ENCODE measurements at regions not wholly inside any gene's neighbourhood (a gene's known extent, or its start where the extent isn't known, plus 50 kb on each side); places are given as distances from the start of the nearest gene placed in this dataset.

- DNase-seq, result no peak
- no peak for TF ChIP-seq CTCF (IDR thresholded peaks at IDR 0.05; ENCODE audit: insufficient read depth in 1 of 2, low read depth in 1 of 2, low read length in 1 of 2, severe bottlenecking in 1 of 2, unreplicated experiment in 1 of 2)
- Histone ChIP-seq H3K9me3 (no peaks in the 10 kb centered on the region), H3K27me3 (replicated peaks; ENCODE audit: control insufficient read depth, insufficient read depth, low read length) (no peaks in the 10 kb centered on the region), H3K36me3 (ENCODE audit: control insufficient read depth, insufficient read depth, low read length) (no peaks in the 10 kb centered on the region), H3K4me3 (ENCODE audit: low read depth, low read length) (no peak overlapping the region), H3K4me1 (no peaks in the 10 kb centered on the region)
- H3K4me3 Mint-ChIP-seq (ENCODE audit: unreplicated experiment), result no peak overlapping the region
- POLR2A ChIA-PET, result no interaction called here
- BruUV-seq (replicated peaks), result no TSS peak
- H3K9me3 Mint-ChIP-seq (ENCODE audit: unreplicated experiment), result no peaks in the 10 kb centered on the region
- intact Hi-C loops (cut with micrococcal nuclease; ENCODE audit: unreplicated experiment), result no loop called here
- H3K27me3 Mint-ChIP-seq (ENCODE audit: insufficient read depth, unreplicated experiment), result no peaks in the 10 kb centered on the region
- no peaks in the 10 kb centered on the region for H3K36me3 Mint-ChIP-seq (ENCODE audit: insufficient read depth, unreplicated experiment)
- CTCF ChIA-PET, result no interaction called here
- H3K4me1 Mint-ChIP-seq (ENCODE audit: low read depth, unreplicated experiment), result no peaks in the 10 kb centered on the region
- no peak overlapping the region for H3K27ac Mint-ChIP-seq (ENCODE audit: unreplicated experiment)
Observed at GRCh38 chrX:87374324-87374723, 143.3 kb upstream of the KLHL4 start.

- BruUV-seq (replicated peaks), result no TSS peak
- H3K9me3 ChIP-seq, result no peaks in the 10 kb centered on the region
- CTCF ChIA-PET, result no interaction called here
- DNase-seq, result no peak
- Mint-ChIP-seq H3K27ac (ENCODE audit: unreplicated experiment) (no peak overlapping the region), H3K36me3 (ENCODE audit: insufficient read depth, unreplicated experiment) (no peaks in the 10 kb centered on the region), H3K4me1 (ENCODE audit: low read depth, unreplicated experiment) (no peaks in the 10 kb centered on the region), H3K4me3 (ENCODE audit: unreplicated experiment) (no peak overlapping the region), H3K9me3 (ENCODE audit: unreplicated experiment) (no peaks in the 10 kb centered on the region), H3K27me3 (ENCODE audit: insufficient read depth, unreplicated experiment) (no peaks in the 10 kb centered on the region)
- intact Hi-C loops (cut with micrococcal nuclease; ENCODE audit: unreplicated experiment), result no loop called here
- H3K4me3 ChIP-seq (ENCODE audit: low read depth, low read length), result no peak overlapping the region
- no peak for TF ChIP-seq CTCF (IDR thresholded peaks at IDR 0.05; ENCODE audit: insufficient read depth in 1 of 2, low read depth in 1 of 2, low read length in 1 of 2, severe bottlenecking in 1 of 2, unreplicated experiment in 1 of 2)
- no peaks in the 10 kb centered on the region for H3K4me1 ChIP-seq
- H3K36me3 ChIP-seq (ENCODE audit: control insufficient read depth, insufficient read depth, low read length), result no peaks in the 10 kb centered on the region
- no peaks in the 10 kb centered on the region for H3K27me3 ChIP-seq (replicated peaks; ENCODE audit: control insufficient read depth, insufficient read depth, low read length)
- POLR2A ChIA-PET, result no interaction called here
Observed at GRCh38 chrX:87376896-87377295, 140.7 kb upstream of the KLHL4 start.

GRCh38 chrX:87388381-87388780 is 129.2 kb upstream of the KLHL4 start:
- no peaks in the 10 kb centered on the region for H3K36me3 ChIP-seq (ENCODE audit: control insufficient read depth, insufficient read depth, low read length)
- DNase-seq, result no peak
- intact Hi-C loops (cut with micrococcal nuclease; ENCODE audit: unreplicated experiment), result no loop called here
- no peaks in the 10 kb centered on the region for H3K9me3 ChIP-seq
- TF ChIP-seq CTCF (IDR thresholded peaks at IDR 0.05; ENCODE audit: insufficient read depth in 1 of 2, low read depth in 1 of 2, low read length in 1 of 2, severe bottlenecking in 1 of 2, unreplicated experiment in 1 of 2), result no peak
- POLR2A ChIA-PET, result no interaction called here
- no peaks in the 10 kb centered on the region for H3K4me1 ChIP-seq
- no TSS peak for BruUV-seq (replicated peaks)
- no peaks in the 10 kb centered on the region for H3K27me3 ChIP-seq (replicated peaks; ENCODE audit: control insufficient read depth, insufficient read depth, low read length)
- Mint-ChIP-seq H3K4me1 (ENCODE audit: low read depth, unreplicated experiment) (no peaks in the 10 kb centered on the region), H3K27ac (ENCODE audit: unreplicated experiment) (no peak overlapping the region), H3K27me3 (ENCODE audit: insufficient read depth, unreplicated experiment) (no peaks in the 10 kb centered on the region), H3K9me3 (ENCODE audit: unreplicated experiment) (no peaks in the 10 kb centered on the region), H3K36me3 (ENCODE audit: insufficient read depth, unreplicated experiment) (no peaks in the 10 kb centered on the region), H3K4me3 (ENCODE audit: unreplicated experiment) (no peak overlapping the region)
- no peak overlapping the region for H3K4me3 ChIP-seq (ENCODE audit: low read depth, low read length)
- CTCF ChIA-PET, result no interaction called here
